CD14-positive monocyte (primary cell): ENCODE measurements at regions not wholly inside any gene's neighbourhood (a gene's known extent, or its start where the extent isn't known, plus 50 kb on each side); places are given as distances from the start of the nearest gene placed in this dataset.

Experiments
- DNase-seq, 3 donors: peaks; one replicate each; pipeline ENCODE4 v3.0.0-alpha.2; 2011 to 2022
- H2AFZ ChIP-seq: 2 replicates; pipeline ENCODE4 v1.6.0; 2012; ENCODE audit warnings: mild to moderate bottlenecking, low read depth, low read length, inconsistent platforms; ENCODE audit not compliant: insufficient read depth, poor library complexity, severe bottlenecking
- H3K27ac ChIP-seq, 2 donors: 1 replicate in 1 of 2; 2 replicates in 1 of 2; pipeline ENCODE4 v1.5.1; 2012 to 2013; ENCODE audit warnings: low read length in 2 of 2, control low read depth in 1 of 2, inconsistent platforms in 1 of 2, low read depth in 1 of 2, mild to moderate bottlenecking in 1 of 2
- H3K27me3 ChIP-seq, 2 donors: one replicate each; pipeline versions ENCODE4 v1.6.0 to v1.6.1; 2011 to 2013; ENCODE audit warnings: low read length in 2 of 2; ENCODE audit not compliant: control insufficient read depth in 2 of 2, insufficient read depth in 2 of 2
- H3K36me3 ChIP-seq, 2 donors: replicated peaks in 1 of 2; 1 replicate in 1 of 2; 2 replicates in 1 of 2; pipeline versions ENCODE4 v1.5.1 to v1.6.1; 2012 to 2013; ENCODE audit warnings: low read length in 2 of 2, control low read depth in 1 of 2, inconsistent platforms in 1 of 2, mild to moderate bottlenecking in 1 of 2; ENCODE audit not compliant: insufficient read depth in 2 of 2, control insufficient read depth in 1 of 2
- H3K4me1 ChIP-seq, 2 donors: 1 replicate in 1 of 2; 2 replicates in 1 of 2; pipeline versions ENCODE4 v1.5.1 to v1.6.1; 2012 to 2013; ENCODE audit warnings: low read length in 2 of 2, control low read depth in 1 of 2, inconsistent platforms in 1 of 2, mild to moderate bottlenecking in 1 of 2, moderate library complexity in 1 of 2; ENCODE audit not compliant: insufficient read depth in 2 of 2, control insufficient read depth in 1 of 2
- H3K4me2 ChIP-seq: replicated peaks from 2 replicates; pipeline ENCODE3; 2012; ENCODE audit warnings: low read length, moderate library complexity, mild to moderate bottlenecking; ENCODE audit not compliant: poor library complexity, severe bottlenecking; ENCODE audit errors: extremely low read depth
- H3K4me3 ChIP-seq, 3 experiments: fragments of 200-600 bp in 1 of 3; sonication (generic) in 1 of 3; replicated peaks in 1 of 3; 1 replicate in 2 of 3; 2 replicates in 1 of 3; pipeline ENCODE4 v1.5.1; 2011 to 2013; ENCODE audit warnings: low read length in 3 of 3, mild to moderate bottlenecking in 3 of 3, control low read depth in 2 of 3, low read depth in 2 of 3, inconsistent platforms in 1 of 3, moderate library complexity in 1 of 3
- H3K79me2 ChIP-seq: 2 replicates; pipeline ENCODE4 v1.6.0; 2012; ENCODE audit warnings: mild to moderate bottlenecking, control low read depth, inconsistent platforms, low read length, moderate library complexity; ENCODE audit not compliant: insufficient read depth
- H3K9ac ChIP-seq: 2 replicates; pipeline ENCODE4 v1.6.0; 2017; ENCODE audit warnings: low read length, mild to moderate bottlenecking; ENCODE audit not compliant: insufficient read depth, poor library complexity, severe bottlenecking
- H3K9me3 ChIP-seq, 2 donors: replicated peaks in 1 of 2; 1 replicate in 1 of 2; 2 replicates in 1 of 2; pipeline versions ENCODE4 v1.5.1 to v1.6.1; 2012 to 2013; ENCODE audit warnings: low read length in 2 of 2, control low read depth in 1 of 2; ENCODE audit not compliant: control insufficient read depth in 1 of 2, insufficient read depth in 1 of 2
- H4K20me1 ChIP-seq: 2 replicates; pipeline ENCODE4 v1.6.0; 2012; ENCODE audit warnings: mild to moderate bottlenecking, low read length, control low read depth, moderate library complexity; ENCODE audit not compliant: insufficient read depth
- H3K27ac Mint-ChIP-seq, 7 donors: one replicate each; pipeline ENCODE4 v1.8.0; 2020; ENCODE audit warnings: mild to moderate bottlenecking in 7 of 7, mixed read lengths in 7 of 7, moderate library complexity in 6 of 7, inconsistent platforms in 2 of 7
- H3K27me3 Mint-ChIP-seq, 3 donors: one replicate each; pipeline ENCODE4 v1.8.0; 2021 to 2022; ENCODE audit warnings: low read depth in 3 of 3, mild to moderate bottlenecking in 3 of 3, mixed read lengths in 3 of 3, moderate library complexity in 3 of 3, inconsistent platforms in 1 of 3
- H3K36me3 Mint-ChIP-seq, 2 donors: one replicate each; pipeline ENCODE4 v1.8.0; 2020; ENCODE audit warnings: mixed read lengths in 2 of 2, inconsistent platforms in 1 of 2, mild to moderate bottlenecking in 1 of 2
- H3K4me1 Mint-ChIP-seq: one replicate; pipeline ENCODE4 v1.8.0; 2020; ENCODE audit warnings: mild to moderate bottlenecking, mixed read lengths
- H3K4me3 Mint-ChIP-seq, 2 donors: one replicate each; pipeline ENCODE4 v1.8.0; 2020; ENCODE audit warnings: mild to moderate bottlenecking in 2 of 2, mixed read lengths in 2 of 2, moderate library complexity in 1 of 2
- H3K9me3 Mint-ChIP-seq, 7 donors: one replicate each; pipeline ENCODE4 v1.8.0; 2020 to 2022; ENCODE audit warnings: mixed read lengths in 7 of 7, mild to moderate bottlenecking in 6 of 7, moderate library complexity in 6 of 7, inconsistent platforms in 2 of 7
- CTCF ChIP-seq: fragments of 200-600 bp; IDR thresholded peaks from one replicate; pipeline ENCODE4 v1.8.0; 2022; ENCODE audit warnings: antibody characterized with exemption, mild to moderate bottlenecking
- WGBS: methylation state at CpG from one replicate; pipeline ENCODE4 v1.1.5; 2013; ENCODE audit warnings: missing lambda C conversion rate; ENCODE audit not compliant: insufficient coverage; 5-methylcytosine and 5-hydroxymethylcytosine counted together
- intact Hi-C, 2 donors: fragments of 100-400 bp; cut with micrococcal nuclease; formaldehyde crosslinking; loops; one replicate each; pipeline versions ENCODE4 v1.15.0 to v1.15.1; 2023

GRCh38 chr5:110221036-110221435 is 505.4 kb downstream of the TMEM232 start:
- no peak overlapping the region for H3K27ac Mint-ChIP-seq
- DNase-seq = no peak
- Histone ChIP-seq H3K4me1 (no peaks in the 10 kb centered on the region), H4K20me1 (no peaks in the 10 kb centered on the region), H3K4me2 (no peak overlapping the region), H3K9ac (no peak overlapping the region), H3K36me3 (no peaks in the 10 kb centered on the region), H3K27me3 (no peaks in the 10 kb centered on the region), H3K79me2 (no peaks in the 10 kb centered on the region), H2AFZ (no peak overlapping the region), H3K27ac (no peak overlapping the region), H3K4me3 (no peak overlapping the region), H3K9me3 (peaks cover 42 to 52% of the 10 kb centered on the region in 2 donors)
- H3K9me3 Mint-ChIP-seq = peaks cover 15 to 39% (median 33%) of the 10 kb centered on the region in 7 donors
- no peaks in the 10 kb centered on the region for H3K27me3 Mint-ChIP-seq
- H3K4me1 Mint-ChIP-seq = no peaks in the 10 kb centered on the region
- H3K36me3 Mint-ChIP-seq = no peaks in the 10 kb centered on the region
- WGBS = no CpG with 5 or more reads among the region's 2 CpGs
- intact Hi-C loops = no loop called here
- H3K4me3 Mint-ChIP-seq = no peak overlapping the region
- no peak for TF ChIP-seq CTCF

GRCh38 chr5:110224050-110224449 is 502.4 kb downstream of the TMEM232 start:
- Histone ChIP-seq H3K9ac (no peak overlapping the region), H3K4me3 (no peak overlapping the region), H3K27ac (no peak overlapping the region), H3K27me3 (no peaks in the 10 kb centered on the region), H3K36me3 (no peaks in the 10 kb centered on the region), H3K4me1 (no peaks in the 10 kb centered on the region), H3K79me2 (no peaks in the 10 kb centered on the region), H2AFZ (no peak overlapping the region), H3K9me3 (peaks cover 44 to 56% of the 10 kb centered on the region in 2 donors), H4K20me1 (no peaks in the 10 kb centered on the region), H3K4me2 (no peak overlapping the region)
- intact Hi-C loops = no loop called here
- Mint-ChIP-seq H3K4me1 (no peaks in the 10 kb centered on the region), H3K27ac (no peak overlapping the region), H3K4me3 (no peak overlapping the region), H3K27me3 (peaks cover 0 to 3% (median 0%) of the 10 kb centered on the region in 3 donors), H3K36me3 (no peaks in the 10 kb centered on the region), H3K9me3 (peaks cover 15 to 40% (median 24%) of the 10 kb centered on the region in 7 donors)
- DNase-seq = no peak
- WGBS = 67% methylated on average over 1 of the region's 1 CpG
- TF ChIP-seq CTCF = no peak
